Left forelimb (tissue), 1 donor: ENCODE measurements at regions not wholly inside any gene's neighbourhood (a gene's known extent, or its start where the extent isn't known, plus 50 kb on each side); places are given as distances from the start of the nearest gene placed in this dataset.
"Not testable (repeated sequence)": the region's sequence is repeated elsewhere in the genome, so short reads cannot be mapped to it uniquely, and the experiment has no call there.

ENCODE experiments used
- DNase-seq: peaks from one replicate; pipeline ENCODE4 v3.0.0-alpha.2; 2018; ENCODE audit warnings: low spot score

GRCh38 chr15:61403884-61404283 is 174.8 kb upstream of the RORA start:
- DNase-seq: no peak

DNA sequence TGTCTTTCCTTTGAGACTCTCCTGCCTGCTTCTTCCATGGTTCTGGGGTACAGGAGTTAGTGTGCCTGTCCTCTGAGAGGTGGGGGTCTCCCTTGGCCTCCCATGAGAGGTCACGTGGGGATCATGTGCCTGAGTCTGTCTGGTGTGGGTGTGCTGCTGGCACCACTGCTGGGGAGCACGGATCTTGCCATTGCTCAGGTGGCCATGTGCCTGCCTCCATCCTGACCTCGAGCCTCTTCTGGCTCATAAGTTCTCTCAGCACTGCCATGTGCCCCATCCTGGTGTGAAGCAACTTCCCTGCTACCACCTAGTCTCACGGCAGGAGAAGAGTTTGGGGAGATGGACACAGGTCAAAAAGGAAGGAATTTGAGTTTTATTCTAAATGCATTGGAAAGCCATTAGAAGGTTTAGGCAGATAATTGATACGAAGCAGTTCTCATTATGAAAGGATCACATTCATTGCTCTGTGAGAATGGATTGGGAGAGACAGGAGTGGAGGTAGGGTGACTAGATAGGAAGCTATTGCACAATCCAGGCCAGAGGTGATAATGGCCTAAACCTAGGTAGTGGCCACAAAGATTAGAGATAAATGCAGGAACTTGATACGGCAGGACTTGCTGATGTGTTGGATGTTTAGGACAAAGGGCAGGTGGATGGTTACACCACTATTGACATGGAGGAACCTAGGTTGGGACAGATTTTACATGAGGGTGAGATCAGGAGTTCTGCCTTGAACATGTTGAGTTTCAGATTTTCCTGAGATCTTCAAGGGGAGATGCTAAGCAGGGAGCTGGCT is 173.0 kb upstream of the RORA start:
- no peak for DNase-seq

DNA sequence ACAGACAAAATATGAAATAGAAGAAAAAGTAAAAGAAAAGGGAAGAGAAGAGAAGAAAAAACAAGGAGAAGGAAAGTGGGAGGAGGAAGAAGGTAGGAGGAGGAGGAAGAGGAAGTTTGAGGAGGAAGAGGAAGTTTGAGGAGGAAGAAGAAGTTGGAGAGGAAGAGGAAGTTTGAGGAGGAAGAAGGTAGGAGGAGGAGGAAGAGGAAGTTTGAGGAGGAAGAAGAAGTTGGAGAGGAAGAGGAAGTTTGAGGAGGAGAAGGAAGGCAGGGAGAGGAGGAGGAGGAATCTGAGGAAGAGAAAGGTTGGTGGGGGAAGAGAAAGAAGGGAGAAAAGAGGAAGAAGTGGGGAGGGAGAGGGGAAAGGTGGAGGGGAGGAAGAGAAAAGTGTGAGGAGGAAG is 169.2 kb upstream of the RORA start:
- no peak for DNase-seq

- no peak for DNase-seq
Observed at GRCh38 chr15:61396235-61396919, 167.3 kb upstream of the RORA start.

DNA sequence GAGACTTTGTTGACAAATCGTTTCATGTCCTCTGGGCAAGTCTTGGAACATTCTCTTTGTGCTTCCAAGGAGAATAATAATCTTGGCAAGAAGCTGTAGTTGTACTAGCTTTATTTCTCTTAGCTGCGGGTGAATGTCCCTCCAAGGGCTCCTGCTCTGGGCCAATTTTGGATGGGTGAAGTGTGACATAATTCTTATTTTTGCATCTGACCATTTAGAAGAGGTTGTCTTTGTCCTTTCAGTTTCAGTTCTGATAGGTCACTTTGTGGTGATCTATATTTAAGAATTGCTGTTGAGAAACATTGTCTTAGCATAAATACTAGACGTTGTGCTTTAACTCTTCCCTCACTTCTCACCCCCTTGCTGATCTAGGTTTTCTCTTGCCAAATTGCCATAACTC is 164.8 kb upstream of the RORA start:
- DNase-seq: no peak

GRCh38 chr15:61393524-61393923 is 164.4 kb upstream of the RORA start:
- no peak for DNase-seq

- no peak for DNase-seq
Observed at GRCh38 chr15:61390138-61390537, 161.0 kb upstream of the RORA start.

- no peak for DNase-seq
Observed at GRCh38 chr15:61389334-61390028, 160.4 kb upstream of the RORA start.

DNA sequence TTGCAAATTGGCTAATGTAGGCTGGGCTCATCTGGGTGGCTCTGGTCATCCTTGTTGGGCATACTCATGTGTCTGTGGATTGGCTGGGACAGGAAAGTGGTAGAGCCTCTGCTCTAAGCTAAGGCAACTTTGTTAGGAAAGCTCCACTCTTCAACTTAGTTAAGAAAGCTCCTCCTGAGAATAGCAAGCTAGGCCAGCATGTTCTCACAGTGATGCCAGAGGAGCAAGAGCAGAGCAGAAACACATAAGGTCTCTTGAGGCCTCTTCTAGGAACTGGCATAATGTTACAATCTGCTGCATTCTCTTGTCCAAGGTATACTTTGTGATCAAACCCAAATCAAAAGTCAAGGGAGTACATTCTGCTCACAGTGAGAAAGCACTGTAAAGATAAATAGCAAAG is 158.6 kb upstream of the RORA start:
- no peak for DNase-seq

GRCh38 chr15:61383421-61383820 is 154.3 kb upstream of the RORA start:
- DNase-seq: no peak

DNA sequence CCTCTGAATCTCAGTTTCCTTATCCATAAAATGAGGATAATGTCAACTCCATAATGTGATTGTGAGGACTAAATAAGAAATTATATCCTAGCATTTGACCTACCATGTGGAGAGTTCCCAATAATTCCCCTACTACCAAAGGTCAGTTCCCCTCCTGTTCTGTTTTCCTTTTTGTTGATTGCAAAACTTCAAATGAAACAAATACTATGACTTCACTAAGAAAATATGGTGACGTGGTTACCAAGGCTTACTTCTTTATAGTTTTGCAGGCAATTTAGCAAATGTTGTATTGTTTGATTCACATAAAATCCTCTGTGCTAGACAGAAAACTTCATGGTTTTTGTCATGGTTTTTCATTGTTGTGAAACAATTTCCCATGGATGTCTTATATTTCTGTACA is 153.8 kb upstream of the RORA start:
- DNase-seq: no peak

DNA sequence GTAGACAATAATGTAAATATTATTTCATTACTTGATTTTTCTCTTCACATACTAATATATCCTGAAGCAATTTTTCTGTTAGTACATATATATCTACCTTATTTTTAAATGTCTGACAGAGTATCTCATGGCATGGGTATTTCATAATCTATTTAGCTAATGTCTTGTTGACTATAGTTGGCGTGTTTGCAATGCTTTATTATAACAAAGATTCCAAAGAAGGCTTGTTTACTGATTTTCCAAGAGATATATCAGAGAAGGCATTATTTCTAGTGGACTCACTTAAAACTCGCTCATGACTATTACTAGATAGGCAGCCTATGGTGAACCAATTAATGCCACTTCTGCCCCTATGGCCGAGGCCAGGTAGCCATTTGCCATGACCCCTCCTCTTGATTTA is 152.4 kb upstream of the RORA start:
- no peak for DNase-seq

DNA sequence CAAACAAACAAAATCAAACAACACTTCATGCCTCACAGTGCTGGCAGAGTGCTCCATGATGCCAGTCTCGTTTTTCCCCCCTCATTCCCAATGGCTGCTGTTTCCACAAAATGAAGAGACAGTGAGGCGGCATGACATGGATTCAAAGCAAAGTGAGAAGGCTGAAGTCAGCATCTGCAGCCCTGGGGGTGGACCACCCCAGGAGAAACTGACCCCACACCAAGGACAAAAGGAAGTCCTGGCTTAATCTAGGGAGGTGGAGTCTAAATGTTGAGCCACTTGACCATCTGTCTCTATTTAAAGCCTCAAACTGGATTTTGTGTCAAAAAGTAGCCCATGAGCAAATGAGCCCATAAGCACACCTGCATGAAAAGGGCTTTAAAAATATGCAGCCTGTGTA is 151.2 kb upstream of the RORA start:
- DNase-seq: no peak

- no peak for DNase-seq
Observed at GRCh38 chr15:61379005-61379404, 149.9 kb upstream of the RORA start.

- no peak for DNase-seq
Observed at GRCh38 chr15:61376961-61377360, 147.9 kb upstream of the RORA start.

DNA sequence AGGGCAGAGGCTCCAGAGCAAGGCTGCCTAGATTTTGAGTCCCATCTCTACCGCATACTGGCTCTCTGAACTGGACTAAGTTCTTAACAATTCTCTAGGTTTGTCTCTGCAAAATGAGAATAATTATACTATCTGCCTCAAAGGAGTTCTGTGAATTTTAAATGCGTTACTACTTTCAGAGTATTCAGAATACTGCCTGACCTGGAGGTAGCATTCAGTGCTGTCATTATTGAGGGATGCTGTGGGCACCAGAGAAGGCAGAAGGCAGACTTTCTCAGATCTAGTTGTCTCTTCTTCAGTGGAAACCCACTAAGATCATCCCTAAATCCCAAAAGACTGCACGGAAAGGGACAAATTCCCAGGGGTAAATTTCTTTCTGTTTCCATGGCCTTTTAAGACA is 147.4 kb upstream of the RORA start:
- no peak for DNase-seq

- DNase-seq: no peak
Observed at GRCh38 chr15:61374848-61375247, 145.7 kb upstream of the RORA start.

- DNase-seq: no peak
Observed at GRCh38 chr15:61367953-61368352, 138.9 kb upstream of the RORA start.

DNA sequence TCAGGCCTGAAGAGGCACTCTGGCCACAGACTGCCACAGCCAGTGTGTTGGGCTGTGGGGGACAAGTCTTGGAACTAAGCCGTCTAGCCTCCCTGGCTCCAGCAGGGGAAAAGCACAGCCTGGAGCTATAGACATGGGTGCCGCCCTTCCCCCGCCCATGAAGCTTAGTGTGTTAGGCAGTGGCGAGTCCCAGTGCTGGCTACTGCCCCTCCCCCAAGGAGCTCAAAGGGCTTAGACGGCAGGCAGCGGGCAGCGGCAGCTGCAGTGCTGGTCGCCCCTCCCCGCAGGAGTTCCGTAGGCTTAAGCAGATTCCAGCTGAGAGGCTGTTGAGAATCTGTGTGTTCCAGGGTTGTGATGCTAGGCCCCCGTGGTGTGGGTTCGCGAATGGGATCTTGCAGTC is 135.8 kb upstream of the RORA start:
- DNase-seq: peak; percentile 64

DNA sequence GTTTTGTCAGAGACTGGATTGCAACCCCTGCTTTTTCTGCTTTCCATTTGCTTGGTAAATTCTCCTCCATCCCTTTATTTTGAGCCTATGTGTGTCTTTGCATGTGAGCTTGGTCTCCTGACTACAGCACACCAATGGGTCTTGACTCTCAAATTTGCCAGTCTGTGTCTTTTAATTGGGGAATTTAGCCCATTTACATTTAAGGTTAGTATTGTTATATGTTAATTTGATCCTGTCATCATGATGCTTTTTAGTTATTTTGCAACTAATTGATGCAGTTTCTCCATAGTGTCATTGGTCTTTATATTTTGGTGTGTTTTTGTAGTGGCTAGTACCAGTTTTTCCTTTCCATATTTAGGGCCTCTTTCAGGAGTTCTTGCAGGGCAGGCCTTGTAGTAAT is 133.8 kb upstream of the RORA start:
- DNase-seq: not testable (repeated sequence)

DNA sequence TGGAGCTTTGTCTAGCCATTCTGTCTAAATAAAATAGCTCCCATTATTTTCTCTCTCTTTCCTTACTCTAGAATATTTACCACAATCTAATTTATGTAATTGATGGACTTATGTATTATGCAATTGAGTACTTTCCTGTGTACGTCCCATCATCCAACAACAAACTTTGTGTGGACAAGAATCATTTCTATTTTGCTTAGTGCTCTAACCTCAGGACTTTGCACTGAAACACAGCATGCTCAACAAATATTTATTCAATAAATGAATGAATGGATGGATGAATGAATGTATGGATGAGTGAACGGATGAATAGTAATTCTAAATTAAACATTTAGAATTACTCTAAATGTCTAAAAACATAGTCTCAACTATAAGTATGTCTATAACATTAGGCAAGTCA is 115.2 kb upstream of the RORA start:
- no peak for DNase-seq

- no peak for DNase-seq
Observed at GRCh38 chr15:61342390-61342789, 113.3 kb upstream of the RORA start.

GRCh38 chr15:61339516-61339915 is 110.4 kb upstream of the RORA start:
- no peak for DNase-seq
